ENCODE measurements at regions not wholly inside any gene's neighbourhood (a gene's known extent, or its start where the extent isn't known, plus 50 kb on each side); places are given as distances from the start of the nearest gene placed in this dataset.

- no TSS peak for BruUV-seq (replicated peaks)
- CTCF ChIA-PET: interaction anchor here (0.7 kb wide), 1 partner anchor 372 kb away, joined by 7 read pairs; no protein-coding TSS in a partner anchor
- DNase-seq (ENCODE audit: low read depth, low spot score) (no peak), ATAC-seq (peak; percentile 38)
- POLR2A ChIA-PET: no interaction called here
- H3K4me3 ChIP-seq (ENCODE audit: low read depth in 2 of 2, low read length in 2 of 2): peak overlapping the region; percentile 84 to 90
- no peaks in the 10 kb centered on the region; the same call in 1 of the 2 replicates for H3K36me3 ChIP-seq (ENCODE audit: control insufficient read depth, insufficient read depth, low read length)
- in situ Hi-C loops (cut with HindIII; ENCODE audit: low pct_unique_long_range_greater_than_20kb, low sequenced_read_pairs): no loop called here
- intact Hi-C loops (cut with micrococcal nuclease; ENCODE audit: unreplicated experiment): no loop called here
- TF ChIP-seq SIN3A (IDR thresholded peaks at IDR 0.05; ENCODE audit: borderline replicate concordance, insufficient read depth, low read depth, low read length): no peak
- TF ChIP-seq POLR2AphosphoS5 (IDR thresholded peaks at IDR 0.05; ENCODE audit: low read depth, low read length): no peak
- no peak for TF ChIP-seq CTCF (IDR thresholded peaks at IDR 0.05)
- TF ChIP-seq REST (IDR thresholded peaks at IDR 0.05; ENCODE audit: insufficient read depth in 1 of 2, low read depth in 2 of 2, low read length in 1 of 2): no peak
- TF ChIP-seq TCF7L2 (IDR thresholded peaks at IDR 0.05; ENCODE audit: low read depth, low read length): no peak
- no peaks in the 10 kb centered on the region for H3K9me3 ChIP-seq (ENCODE audit: control insufficient read depth, insufficient read depth, low read depth, low read length)
- peak overlapping the region; percentile 93 for H3K27ac ChIP-seq (ENCODE audit: low read length)
- no peaks in the 10 kb centered on the region for H3K27me3 ChIP-seq (ENCODE audit: control insufficient read depth, insufficient read depth, low read length)
- peaks cover 10% of the 10 kb centered on the region; the same call in 1 of the 2 replicates for H3K4me1 ChIP-seq (ENCODE audit: control insufficient read depth, insufficient read depth, low read length)
Measured at GRCh38 chrX:45850197-45850774, 649.6 kb upstream of the DIPK2B start.

- Histone ChIP-seq H3K4me3 (ENCODE audit: low read depth in 2 of 2, low read length in 2 of 2) (peak overlapping the region; percentile 84 to 90), H3K27me3 (ENCODE audit: control insufficient read depth, insufficient read depth, low read length) (no peaks in the 10 kb centered on the region), H3K4me1 (ENCODE audit: control insufficient read depth, insufficient read depth, low read length) (peaks cover 10% of the 10 kb centered on the region; the same call in 1 of the 2 replicates), H3K9me3 (ENCODE audit: control insufficient read depth, insufficient read depth, low read depth, low read length) (no peaks in the 10 kb centered on the region), H3K36me3 (ENCODE audit: control insufficient read depth, insufficient read depth, low read length) (no peaks in the 10 kb centered on the region; the same call in 1 of the 2 replicates), H3K27ac (ENCODE audit: low read length) (peak overlapping the region; percentile 93)
- no peak for TF ChIP-seq SIN3A (IDR thresholded peaks at IDR 0.05; ENCODE audit: borderline replicate concordance, insufficient read depth, low read depth, low read length)
- TF ChIP-seq CTCF (IDR thresholded peaks at IDR 0.05): peak; percentile 52; the same call in 1 of the 2 replicates
- intact Hi-C loops (cut with micrococcal nuclease; ENCODE audit: unreplicated experiment): no loop called here
- TSS peak; percentile 65 for BruUV-seq (replicated peaks)
- POLR2A ChIA-PET: no interaction called here
- in situ Hi-C loops (cut with HindIII; ENCODE audit: low pct_unique_long_range_greater_than_20kb, low sequenced_read_pairs): no loop called here
- ATAC-seq (0 out of 2 replicates have a peak, but pooled peaks have one; percentile 22), DNase-seq (ENCODE audit: low read depth, low spot score) (no peak)
- CTCF ChIA-PET: interaction anchor here (0.9 kb wide), 1 partner anchor 559 kb away, joined by 3 read pairs; no protein-coding TSS in a partner anchor
Measured at GRCh38 chrX:45849261-45849862, 648.7 kb upstream of the DIPK2B start.

All from Panc1 (cell line).